CMK (cell line): ENCODE measurements at regions not wholly inside any gene's neighbourhood (a gene's known extent, or its start where the extent isn't known, plus 50 kb on each side); places are given as distances from the start of the nearest gene placed in this dataset.
A peak's percentile ranks its signal among the peaks of the same experiment; 100 is the strongest.
"Not testable (repeated sequence)": the region's sequence is repeated elsewhere in the genome, so short reads cannot be mapped to it uniquely, and the experiment has no call there.

Experiments used
- DNase-seq: peaks from one replicate; pipeline ENCODE4 v3.0.0-alpha.2; 2010; ENCODE audit warnings: low read depth

- no peak for DNase-seq
Observed at GRCh38 chrY:21034151-21035061, 278.5 kb downstream of the RPS4Y2 start.

- not testable (repeated sequence) for DNase-seq
Observed at GRCh38 chrY:21037398-21037797, 281.5 kb downstream of the RPS4Y2 start.

- peak; percentile 18 for DNase-seq
Observed at GRCh38 chrY:21039811-21040210, 283.9 kb downstream of the RPS4Y2 start.

- DNase-seq = not testable (repeated sequence)
Observed at GRCh38 chrY:21040711-21041110, 284.8 kb downstream of the RPS4Y2 start.

- DNase-seq = no peak
Observed at GRCh38 chrY:21073079-21073478, 317.2 kb downstream of the RPS4Y2 start.

- no peak for DNase-seq
Observed at GRCh38 chrY:21073641-21074260, 317.8 kb downstream of the RPS4Y2 start.

- DNase-seq = no peak
Observed at GRCh38 chrY:21075658-21076057, 319.8 kb downstream of the RPS4Y2 start.

- DNase-seq = no peak
Observed at GRCh38 chrY:21079670-21080069, 323.8 kb downstream of the RPS4Y2 start.

- DNase-seq = no peak
Observed at GRCh38 chrY:21081640-21082611, 326.0 kb downstream of the RPS4Y2 start.

- DNase-seq = no peak
Observed at GRCh38 chrY:21082639-21083038, 326.7 kb downstream of the RPS4Y2 start.

- peak; percentile 7 for DNase-seq
Observed at GRCh38 chrY:21091909-21092308, 336.0 kb downstream of the RPS4Y2 start.

GRCh38 chrY:21102507-21102906, 346.6 kb downstream of the RPS4Y2 start:
- DNase-seq = no peak

GRCh38 chrY:21103885-21104284, 348.0 kb downstream of the RPS4Y2 start:
- no peak for DNase-seq

- DNase-seq = no peak
Observed at GRCh38 chrY:21105529-21105928, 349.6 kb downstream of the RPS4Y2 start.

GRCh38 chrY:21111313-21111712, 355.4 kb downstream of the RPS4Y2 start:
- no peak for DNase-seq

GRCh38 chrY:21121065-21121464, 365.2 kb downstream of the RPS4Y2 start:
- DNase-seq = no peak

- DNase-seq = no peak
Observed at GRCh38 chrY:21135591-21135990, 375.5 kb upstream of the RBMY1B start.

GRCh38 chrY:21138056-21138758, 372.9 kb upstream of the RBMY1B start:
- DNase-seq = no peak

- DNase-seq = peak; percentile 58
Observed at GRCh38 chrY:21146331-21146730, 364.8 kb upstream of the RBMY1B start.

- DNase-seq = no peak
Observed at GRCh38 chrY:21149971-21150370, 361.2 kb upstream of the RBMY1B start.

- no peak for DNase-seq
Observed at GRCh38 chrY:21169821-21170220, 341.3 kb upstream of the RBMY1B start.
